Neural progenitor cell (in vitro differentiated cells): ENCODE measurements at regions not wholly inside any gene's neighbourhood (a gene's known extent, or its start where the extent isn't known, plus 50 kb on each side); places are given as distances from the start of the nearest gene placed in this dataset.

Experiments
- EZH2 ChIP-seq: fragments of 200-600 bp; sonication (generic); IDR thresholded peaks from 2 replicates; pipeline ENCODE4 v1.6.1; 2017; ENCODE audit warnings: antibody characterized with exemption, mild to moderate bottlenecking, moderate library complexity
- EZH2phosphoT487 ChIP-seq: fragments of 200-600 bp; sonication (generic); IDR thresholded peaks from 2 replicates; pipeline ENCODE4 v1.6.1; 2017; ENCODE audit warnings: antibody characterized with exemption
- TF ChIP-seq, protein P1 (sequence below): fragments of 200-600 bp; sonication (generic); IDR thresholded peaks from 2 replicates; pipeline ENCODE4 v1.5.1; 2017; ENCODE audit warnings: antibody characterized with exemption, mild to moderate bottlenecking

DNA sequence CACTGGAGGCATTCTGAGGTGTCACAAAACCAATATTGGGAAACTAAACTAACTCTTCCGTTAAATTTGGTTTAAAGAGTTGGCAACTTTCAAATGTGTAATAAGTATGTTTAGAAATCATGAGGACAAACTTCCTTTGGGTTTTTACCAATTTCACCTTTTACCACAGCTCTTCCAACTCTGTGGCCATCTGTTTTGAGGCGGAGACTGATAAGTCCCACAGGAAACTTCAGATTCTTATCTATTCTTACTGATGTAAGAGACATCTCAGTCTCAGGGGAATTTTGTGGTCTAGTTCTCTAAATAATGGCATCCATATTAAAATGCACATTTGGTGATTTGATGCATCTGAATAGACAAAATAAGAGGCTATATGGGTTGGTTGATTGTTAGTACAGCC, 229.2 kb upstream of the AFF2 start:
- TF ChIP-seq, protein P1, sequence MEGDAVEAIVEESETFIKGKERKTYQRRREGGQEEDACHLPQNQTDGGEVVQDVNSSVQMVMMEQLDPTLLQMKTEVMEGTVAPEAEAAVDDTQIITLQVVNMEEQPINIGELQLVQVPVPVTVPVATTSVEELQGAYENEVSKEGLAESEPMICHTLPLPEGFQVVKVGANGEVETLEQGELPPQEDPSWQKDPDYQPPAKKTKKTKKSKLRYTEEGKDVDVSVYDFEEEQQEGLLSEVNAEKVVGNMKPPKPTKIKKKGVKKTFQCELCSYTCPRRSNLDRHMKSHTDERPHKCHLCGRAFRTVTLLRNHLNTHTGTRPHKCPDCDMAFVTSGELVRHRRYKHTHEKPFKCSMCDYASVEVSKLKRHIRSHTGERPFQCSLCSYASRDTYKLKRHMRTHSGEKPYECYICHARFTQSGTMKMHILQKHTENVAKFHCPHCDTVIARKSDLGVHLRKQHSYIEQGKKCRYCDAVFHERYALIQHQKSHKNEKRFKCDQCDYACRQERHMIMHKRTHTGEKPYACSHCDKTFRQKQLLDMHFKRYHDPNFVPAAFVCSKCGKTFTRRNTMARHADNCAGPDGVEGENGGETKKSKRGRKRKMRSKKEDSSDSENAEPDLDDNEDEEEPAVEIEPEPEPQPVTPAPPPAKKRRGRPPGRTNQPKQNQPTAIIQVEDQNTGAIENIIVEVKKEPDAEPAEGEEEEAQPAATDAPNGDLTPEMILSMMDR, result no peak
- TF ChIP-seq EZH2phosphoT487 (no peak), EZH2 (no peak)
